ENCODE measurements at regions not wholly inside any gene's neighbourhood (a gene's known extent, or its start where the extent isn't known, plus 50 kb on each side); places are given as distances from the start of the nearest gene placed in this dataset.

- H3K36me3 Mint-ChIP-seq, result no peaks in the 10 kb centered on the region
- intact Hi-C loops (cut with micrococcal nuclease), result no loop called here
Measured at GRCh38 chr1:93744299-93744988, 62.8 kb upstream of the BCAR3 start.

GRCh38 chr1:93743465-93743864 is 61.8 kb upstream of the BCAR3 start:
- Histone ChIP-seq H3K4me1 (ENCODE audit: control insufficient read depth, insufficient read depth, low read length) (no peaks in the 10 kb centered on the region), H3K27ac (ENCODE audit: low read length) (no peak overlapping the region), H3K4me3 (ENCODE audit: low read length) (no peak overlapping the region), H3K36me3 (ENCODE audit: control insufficient read depth, insufficient read depth, low read length) (no peaks in the 10 kb centered on the region), H3K27me3 (ENCODE audit: control insufficient read depth, insufficient read depth, low read length) (no peaks in the 10 kb centered on the region), H3K9me3 (ENCODE audit: control insufficient read depth, insufficient read depth, low read length) (peaks cover 9% of the 10 kb centered on the region)
- no peak for DNase-seq
- WGBS (ENCODE audit: insufficient coverage), result no CpG with 5 or more reads among the region's 1 CpG
- H3K27me3 Mint-ChIP-seq (ENCODE audit: low read depth in 2 of 2), result peaks cover 0 to 3% of the 10 kb centered on the region in 2 donors
- H3K9me3 Mint-ChIP-seq, result peaks cover 2% of the 10 kb centered on the region in 2 donors
- H3K4me3 Mint-ChIP-seq, result no peak overlapping the region
- ATAC-seq, result no peak
- no peaks in the 10 kb centered on the region for H3K4me1 Mint-ChIP-seq
- TF ChIP-seq CTCF (IDR thresholded peaks at IDR 0.05), result no peak
- H3K27ac Mint-ChIP-seq, result no peak overlapping the region
- H3K36me3 Mint-ChIP-seq, result no peaks in the 10 kb centered on the region
- intact Hi-C loops (cut with micrococcal nuclease), result no loop called here

More at GRCh38 chr1:93744299-93744988, 62.8 kb upstream of the BCAR3 start:
- TF ChIP-seq CTCF (IDR thresholded peaks at IDR 0.05), result no peak
- Histone ChIP-seq H3K4me1 (ENCODE audit: control insufficient read depth, insufficient read depth, low read length) (no peaks in the 10 kb centered on the region), H3K4me3 (ENCODE audit: low read length) (no peak overlapping the region), H3K36me3 (ENCODE audit: control insufficient read depth, insufficient read depth, low read length) (no peaks in the 10 kb centered on the region), H3K27me3 (ENCODE audit: control insufficient read depth, insufficient read depth, low read length) (no peaks in the 10 kb centered on the region), H3K9me3 (ENCODE audit: control insufficient read depth, insufficient read depth, low read length) (peaks cover 9% of the 10 kb centered on the region), H3K27ac (ENCODE audit: low read length) (no peak overlapping the region)
- H3K27me3 Mint-ChIP-seq (ENCODE audit: low read depth in 2 of 2), result peaks cover 0 to 3% of the 10 kb centered on the region in 2 donors
- H3K9me3 Mint-ChIP-seq, result peaks cover 2% of the 10 kb centered on the region in 2 donors
- no peaks in the 10 kb centered on the region for H3K4me1 Mint-ChIP-seq
- WGBS (ENCODE audit: insufficient coverage), result 61% methylated on average over 5 of the region's 7 CpGs
- DNase-seq (no peak), ATAC-seq (no peak)
- no peak overlapping the region for H3K4me3 Mint-ChIP-seq
- H3K27ac Mint-ChIP-seq, result no peak overlapping the region

- Histone ChIP-seq H3K27ac (ENCODE audit: low read length) (no peak overlapping the region), H3K27me3 (ENCODE audit: control insufficient read depth, insufficient read depth, low read length) (no peaks in the 10 kb centered on the region), H3K4me1 (ENCODE audit: control insufficient read depth, insufficient read depth, low read length) (no peaks in the 10 kb centered on the region), H3K9me3 (ENCODE audit: control insufficient read depth, insufficient read depth, low read length) (no peaks in the 10 kb centered on the region), H3K4me3 (ENCODE audit: low read length) (no peak overlapping the region), H3K36me3 (ENCODE audit: control insufficient read depth, insufficient read depth, low read length) (no peaks in the 10 kb centered on the region)
- TF ChIP-seq CTCF (IDR thresholded peaks at IDR 0.05), result no peak
- Mint-ChIP-seq H3K27ac (no peak overlapping the region), H3K27me3 (ENCODE audit: low read depth in 2 of 2) (no peaks in the 10 kb centered on the region), H3K4me3 (no peak overlapping the region), H3K9me3 (no peaks in the 10 kb centered on the region), H3K4me1 (no peaks in the 10 kb centered on the region), H3K36me3 (no peaks in the 10 kb centered on the region)
- ATAC-seq (no peak), DNase-seq (no peak)
- intact Hi-C loops (cut with micrococcal nuclease), result no loop called here
- WGBS (ENCODE audit: insufficient coverage), result 96% methylated on average over 12 of the region's 12 CpGs
Measured at GRCh38 chr1:93740601-93741031, 59.0 kb upstream of the BCAR3 start.

GRCh38 chr1:93740157-93740556 is 58.5 kb upstream of the BCAR3 start:
- Mint-ChIP-seq H3K27ac (no peak overlapping the region), H3K4me1 (no peaks in the 10 kb centered on the region), H3K4me3 (no peak overlapping the region), H3K9me3 (no peaks in the 10 kb centered on the region), H3K36me3 (no peaks in the 10 kb centered on the region), H3K27me3 (ENCODE audit: low read depth in 2 of 2) (no peaks in the 10 kb centered on the region)
- no peak for TF ChIP-seq CTCF (IDR thresholded peaks at IDR 0.05)
- Histone ChIP-seq H3K36me3 (ENCODE audit: control insufficient read depth, insufficient read depth, low read length) (no peaks in the 10 kb centered on the region), H3K4me3 (ENCODE audit: low read length) (no peak overlapping the region), H3K4me1 (ENCODE audit: control insufficient read depth, insufficient read depth, low read length) (no peaks in the 10 kb centered on the region), H3K9me3 (ENCODE audit: control insufficient read depth, insufficient read depth, low read length) (no peaks in the 10 kb centered on the region), H3K27ac (ENCODE audit: low read length) (no peak overlapping the region), H3K27me3 (ENCODE audit: control insufficient read depth, insufficient read depth, low read length) (no peaks in the 10 kb centered on the region)
- DNase-seq, result no peak
- 89% methylated on average over 3 of the region's 3 CpGs for WGBS (ENCODE audit: insufficient coverage)
- ATAC-seq, result no peak
- intact Hi-C loops (cut with micrococcal nuclease), result no loop called here

All from natural killer cell (primary cell).